ENCODE measurements at regions not wholly inside any gene's neighbourhood (a gene's known extent, or its start where the extent isn't known, plus 50 kb on each side); places are given as distances from the start of the nearest gene placed in this dataset.
"Not testable (repeated sequence)": the region's sequence is repeated elsewhere in the genome, so short reads cannot be mapped to it uniquely, and the experiment has no call there.

DNA sequence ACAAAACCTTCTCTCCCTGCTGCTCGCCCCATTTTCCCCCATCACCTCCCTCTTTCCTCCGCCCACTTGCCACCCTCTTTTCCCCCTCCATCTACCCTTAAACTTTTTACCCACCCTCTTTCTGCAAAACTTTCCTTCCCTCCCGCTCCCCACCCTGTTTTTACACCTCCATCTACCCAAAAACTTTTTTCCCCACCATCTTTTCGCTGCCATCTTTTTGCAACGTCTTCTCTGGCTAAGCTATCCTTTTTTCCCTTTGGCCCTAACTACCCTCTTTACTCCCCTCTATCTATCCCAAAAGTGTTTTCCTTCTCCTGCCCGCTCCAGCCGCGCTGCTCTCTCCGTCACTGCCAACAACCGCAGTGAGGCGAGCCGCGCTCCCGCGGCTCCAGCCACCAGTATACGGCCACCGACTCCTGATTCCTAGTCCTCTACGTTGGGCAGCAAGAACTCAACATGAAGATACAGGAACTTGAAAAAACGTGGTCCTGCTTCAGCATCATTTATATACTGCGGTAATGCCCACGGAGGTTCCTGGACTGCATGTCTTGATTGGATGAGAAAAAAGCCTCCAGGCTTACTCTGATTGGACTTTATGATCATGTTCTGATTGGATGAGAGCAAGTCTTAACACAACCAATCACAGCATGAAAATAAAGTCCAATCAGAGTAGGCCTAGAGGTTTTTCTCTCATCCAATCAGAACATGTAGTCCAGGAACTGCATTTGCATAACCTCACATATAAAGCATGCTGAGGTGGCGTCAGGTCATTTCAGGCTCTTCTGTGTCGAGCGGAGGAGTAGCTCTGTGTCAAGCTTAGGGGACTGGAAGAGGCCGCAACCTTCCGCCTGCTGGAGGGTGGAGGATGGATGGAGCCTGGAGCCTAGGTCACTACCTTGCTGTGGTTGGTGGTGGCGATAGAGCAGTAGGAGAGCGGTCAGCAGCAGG is 79.9 kb upstream of the KCNJ18 start:
- TF ChIP-seq, protein P1, sequence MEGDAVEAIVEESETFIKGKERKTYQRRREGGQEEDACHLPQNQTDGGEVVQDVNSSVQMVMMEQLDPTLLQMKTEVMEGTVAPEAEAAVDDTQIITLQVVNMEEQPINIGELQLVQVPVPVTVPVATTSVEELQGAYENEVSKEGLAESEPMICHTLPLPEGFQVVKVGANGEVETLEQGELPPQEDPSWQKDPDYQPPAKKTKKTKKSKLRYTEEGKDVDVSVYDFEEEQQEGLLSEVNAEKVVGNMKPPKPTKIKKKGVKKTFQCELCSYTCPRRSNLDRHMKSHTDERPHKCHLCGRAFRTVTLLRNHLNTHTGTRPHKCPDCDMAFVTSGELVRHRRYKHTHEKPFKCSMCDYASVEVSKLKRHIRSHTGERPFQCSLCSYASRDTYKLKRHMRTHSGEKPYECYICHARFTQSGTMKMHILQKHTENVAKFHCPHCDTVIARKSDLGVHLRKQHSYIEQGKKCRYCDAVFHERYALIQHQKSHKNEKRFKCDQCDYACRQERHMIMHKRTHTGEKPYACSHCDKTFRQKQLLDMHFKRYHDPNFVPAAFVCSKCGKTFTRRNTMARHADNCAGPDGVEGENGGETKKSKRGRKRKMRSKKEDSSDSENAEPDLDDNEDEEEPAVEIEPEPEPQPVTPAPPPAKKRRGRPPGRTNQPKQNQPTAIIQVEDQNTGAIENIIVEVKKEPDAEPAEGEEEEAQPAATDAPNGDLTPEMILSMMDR (conservative IDR thresholded peaks at IDR 0.05), result not testable (repeated sequence)
- not testable (repeated sequence) for TF ChIP-seq ZFX (IDR thresholded peaks at IDR 0.05)
